SK-N-SH treated with all-trans-retinoic acid at 6 μM for 48 hours (cell line): ENCODE measurements at regions not wholly inside any gene's neighbourhood (a gene's known extent, or its start where the extent isn't known, plus 50 kb on each side); places are given as distances from the start of the nearest gene placed in this dataset.

Experiments used
- OSR1 ChIP-seq: fragments of 250-450 bp; sonication (Bioruptor Pico); IDR thresholded peaks from 2 replicates; pipeline ENCODE4 v1.8.0; 2022; ENCODE audit warnings: moderate library complexity, mild to moderate bottlenecking, inconsistent platforms
- TOX ChIP-seq: fragments of 250-450 bp; sonication (Bioruptor Pico); IDR thresholded peaks from 2 replicates; pipeline ENCODE4 v1.8.0; 2021; ENCODE audit warnings: mild to moderate bottlenecking, moderate library complexity, borderline replicate concordance
- ZFP3 ChIP-seq: fragments of 250-450 bp; sonication (Bioruptor Pico); IDR thresholded peaks from 2 replicates; pipeline ENCODE4 v1.5.0; 2020; ENCODE audit warnings: mild to moderate bottlenecking, moderate library complexity
- ZFP30 ChIP-seq: fragments of 450-650 bp; formaldehyde crosslinking; IDR thresholded peaks from 2 replicates; pipeline ENCODE4 v1.5.0; 2022; ENCODE audit warnings: mild to moderate bottlenecking, moderate library complexity
- TF ChIP-seq, protein P1 (sequence below): fragments of 250-450 bp; sonication (Bioruptor Pico); IDR thresholded peaks from 2 replicates; pipeline ENCODE4 v1.5.1; 2020; ENCODE audit warnings: low read depth, mild to moderate bottlenecking, moderate library complexity
- TF ChIP-seq, protein P2 (sequence below): fragments of 250-450 bp; sonication (Bioruptor Pico); IDR thresholded peaks from 2 replicates; pipeline ENCODE4 v1.5.1; 2021; ENCODE audit warnings: mild to moderate bottlenecking, moderate library complexity

DNA sequence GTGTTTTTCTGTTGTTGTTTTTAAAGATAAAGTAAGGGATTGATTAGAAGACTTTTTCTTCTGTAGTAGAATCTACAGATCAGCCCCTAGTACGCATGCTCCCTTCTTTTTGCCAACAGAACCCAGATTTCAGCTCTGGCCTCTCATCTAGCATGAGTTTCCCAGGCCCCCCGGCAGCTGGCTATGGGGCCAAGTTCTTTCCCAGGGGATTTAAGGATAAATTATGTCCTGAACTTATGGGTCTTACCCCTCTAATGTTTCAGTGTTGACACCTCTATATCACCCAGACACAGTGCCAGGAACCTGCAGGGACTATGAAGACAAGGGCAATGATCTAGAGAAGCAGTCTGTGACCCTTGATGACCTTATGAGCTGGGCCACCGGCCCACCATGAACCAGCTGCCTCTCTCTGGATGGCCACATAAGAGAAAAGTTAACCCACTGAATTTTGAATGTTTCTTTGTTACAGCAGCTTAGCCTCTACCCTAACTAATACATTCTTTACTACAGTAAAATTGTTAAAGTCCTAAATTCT is 150.5 kb downstream of the UNC5CL start:
- TF ChIP-seq, protein P1, sequence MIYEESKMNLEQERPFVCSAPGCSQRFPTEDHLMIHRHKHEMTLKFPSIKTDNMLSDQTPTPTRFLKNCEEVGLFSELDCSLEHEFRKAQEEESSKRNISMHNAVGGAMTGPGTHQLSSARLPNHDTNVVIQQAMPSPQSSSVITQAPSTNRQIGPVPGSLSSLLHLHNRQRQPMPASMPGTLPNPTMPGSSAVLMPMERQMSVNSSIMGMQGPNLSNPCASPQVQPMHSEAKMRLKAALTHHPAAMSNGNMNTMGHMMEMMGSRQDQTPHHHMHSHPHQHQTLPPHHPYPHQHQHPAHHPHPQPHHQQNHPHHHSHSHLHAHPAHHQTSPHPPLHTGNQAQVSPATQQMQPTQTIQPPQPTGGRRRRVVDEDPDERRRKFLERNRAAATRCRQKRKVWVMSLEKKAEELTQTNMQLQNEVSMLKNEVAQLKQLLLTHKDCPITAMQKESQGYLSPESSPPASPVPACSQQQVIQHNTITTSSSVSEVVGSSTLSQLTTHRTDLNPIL (CRISPR knock-in tag): no peak
- no peak for TF ChIP-seq OSR1
- no peak for TF ChIP-seq ZFP30 (CRISPR knock-in tag)
- TF ChIP-seq ZFP3 (CRISPR knock-in tag): no peak
- TF ChIP-seq, protein P2, sequence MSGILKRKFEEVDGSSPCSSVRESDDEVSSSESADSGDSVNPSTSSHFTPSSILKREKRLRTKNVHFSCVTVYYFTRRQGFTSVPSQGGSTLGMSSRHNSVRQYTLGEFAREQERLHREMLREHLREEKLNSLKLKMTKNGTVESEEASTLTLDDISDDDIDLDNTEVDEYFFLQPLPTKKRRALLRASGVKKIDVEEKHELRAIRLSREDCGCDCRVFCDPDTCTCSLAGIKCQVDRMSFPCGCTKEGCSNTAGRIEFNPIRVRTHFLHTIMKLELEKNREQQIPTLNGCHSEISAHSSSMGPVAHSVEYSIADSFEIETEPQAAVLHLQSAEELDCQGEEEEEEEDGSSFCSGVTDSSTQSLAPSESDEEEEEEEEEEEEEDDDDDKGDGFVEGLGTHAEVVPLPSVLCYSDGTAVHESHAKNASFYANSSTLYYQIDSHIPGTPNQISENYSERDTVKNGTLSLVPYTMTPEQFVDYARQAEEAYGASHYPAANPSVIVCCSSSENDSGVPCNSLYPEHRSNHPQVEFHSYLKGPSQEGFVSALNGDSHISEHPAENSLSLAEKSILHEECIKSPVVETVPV: no peak
- TF ChIP-seq TOX (CRISPR knock-in tag): no peak
